Lung (tissue), 11 donors: ENCODE measurements at regions not wholly inside any gene's neighbourhood (a gene's known extent, or its start where the extent isn't known, plus 50 kb on each side); places are given as distances from the start of the nearest gene placed in this dataset.

Source experiments
- ATAC-seq: fragments of 200-7000 bp; cut with Tn5 transposase; one replicate; pipeline ENCODE4 v1.9.1; 2020; ENCODE audit warnings: moderate number of reproducible peaks; ENCODE audit not compliant: insufficient read depth, low FRiP score
- DNase-seq, 3 donors: peaks; one replicate each; pipeline ENCODE4 v3.0.0-alpha.2; 2013 to 2017
- H3K27ac ChIP-seq, 2 donors: one replicate each; pipeline ENCODE4 v1.5.1; 2013; ENCODE audit warnings: mild to moderate bottlenecking in 2 of 2, moderate library complexity in 2 of 2, control low read depth in 1 of 2, inconsistent platforms in 1 of 2, low read depth in 1 of 2, low read length in 1 of 2
- H3K27me3 ChIP-seq, 3 donors: one replicate each; pipeline ENCODE4 v1.5.1; 2013; ENCODE audit warnings: low read length in 2 of 3; ENCODE audit not compliant: control insufficient read depth in 3 of 3, insufficient read depth in 3 of 3
- H3K36me3 ChIP-seq, 4 donors: one replicate each; pipeline ENCODE4 v1.5.1; 2013; ENCODE audit warnings: low read length in 4 of 4, mild to moderate bottlenecking in 1 of 4, moderate library complexity in 1 of 4; ENCODE audit not compliant: control insufficient read depth in 4 of 4, insufficient read depth in 4 of 4
- H3K4me1 ChIP-seq, 5 donors: one replicate each; pipeline ENCODE4 v1.5.1; 2013; ENCODE audit warnings: low read length in 5 of 5, mild to moderate bottlenecking in 2 of 5, moderate library complexity in 1 of 5; ENCODE audit not compliant: control insufficient read depth in 5 of 5, insufficient read depth in 5 of 5
- H3K4me3 ChIP-seq: one replicate; pipeline ENCODE4 v1.5.1; 2013; ENCODE audit warnings: mild to moderate bottlenecking, control low read depth, moderate library complexity
- H3K9ac ChIP-seq, 2 donors: one replicate each; pipeline ENCODE4 v1.5.1; 2013; ENCODE audit warnings: low read length in 2 of 2, control low read depth in 1 of 2; ENCODE audit not compliant: insufficient read depth in 1 of 2
- H3K9me3 ChIP-seq, 4 donors: one replicate each; pipeline ENCODE4 v1.5.1; 2013; ENCODE audit warnings: low read length in 3 of 4, mild to moderate bottlenecking in 1 of 4, moderate library complexity in 1 of 4; ENCODE audit not compliant: control insufficient read depth in 4 of 4, insufficient read depth in 3 of 4
- WGBS, 2 donors: extraction: QIAGEN DNeasy Blood & Tissue Kit; methylation state at CpG; one replicate each; pipeline ENCODE4 v1.1.7; 2013; 5-methylcytosine and 5-hydroxymethylcytosine counted together
- TF ChIP-seq, protein P1 (sequence below): IDR thresholded peaks from 2 replicates; pipeline ENCODE4 v1.5.1; 2012; ENCODE audit warnings: mild to moderate bottlenecking; ENCODE audit errors: control extremely low read depth, extremely low read depth
- donor health status: control.
- donor health status: control.
- donor health status: Bipolar disorder and iron deficiency.
- donor health status: healthy.
- donor health status: DM: yes; HTN: yes; CAD: no.

DNA sequence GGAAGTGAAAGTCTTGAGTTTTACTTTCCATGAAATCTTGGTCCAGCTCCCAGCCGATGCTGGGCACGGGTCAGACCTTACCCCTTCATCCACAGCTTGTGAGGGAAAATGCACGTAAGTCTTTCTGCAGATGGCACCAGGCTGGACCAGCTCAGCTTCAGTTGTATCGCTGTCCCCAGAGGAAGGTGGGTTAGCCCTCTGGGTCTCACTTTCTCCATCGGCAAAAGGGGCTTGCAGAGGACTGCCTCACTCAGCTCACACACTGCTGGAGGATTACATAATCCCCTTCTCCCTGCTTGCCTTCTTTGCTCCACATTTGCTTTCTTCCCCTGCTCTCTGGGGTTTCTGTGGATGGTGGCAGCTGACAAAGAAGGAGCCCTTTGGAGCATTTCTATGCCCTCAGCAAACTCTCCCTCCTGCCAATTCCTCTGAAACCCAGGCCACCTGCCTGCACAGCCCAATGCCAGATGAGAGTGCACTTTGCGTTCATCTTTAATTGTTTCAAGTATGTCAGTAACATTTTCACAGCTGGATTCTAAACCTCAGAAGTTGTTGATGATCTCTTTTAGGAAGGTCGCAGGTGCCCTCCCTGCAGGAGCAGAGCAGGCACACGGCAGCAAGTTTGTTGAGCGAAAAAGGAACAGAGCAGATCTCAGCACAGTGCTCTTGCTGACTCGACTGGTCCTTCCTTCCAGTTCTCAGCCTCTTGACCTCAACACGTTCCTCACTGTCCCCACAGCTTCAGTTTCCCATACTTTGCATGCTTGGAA, 155.6 kb upstream of the GLI2 start:
- peaks cover 0 to 2% (median 0%) of the 10 kb centered on the region in 5 donors for H3K4me1 ChIP-seq
- peaks cover 8 to 32% (median 12%) of the 10 kb centered on the region in 3 donors for H3K27me3 ChIP-seq
- DNase-seq, result no peak
- 81 to 89% methylated on average over 11 of the region's 11 CpGs for WGBS, 2 donors
- H3K9me3 ChIP-seq, result peaks cover 0 to 8% (median 0%) of the 10 kb centered on the region in 4 donors
- TF ChIP-seq, protein P1, sequence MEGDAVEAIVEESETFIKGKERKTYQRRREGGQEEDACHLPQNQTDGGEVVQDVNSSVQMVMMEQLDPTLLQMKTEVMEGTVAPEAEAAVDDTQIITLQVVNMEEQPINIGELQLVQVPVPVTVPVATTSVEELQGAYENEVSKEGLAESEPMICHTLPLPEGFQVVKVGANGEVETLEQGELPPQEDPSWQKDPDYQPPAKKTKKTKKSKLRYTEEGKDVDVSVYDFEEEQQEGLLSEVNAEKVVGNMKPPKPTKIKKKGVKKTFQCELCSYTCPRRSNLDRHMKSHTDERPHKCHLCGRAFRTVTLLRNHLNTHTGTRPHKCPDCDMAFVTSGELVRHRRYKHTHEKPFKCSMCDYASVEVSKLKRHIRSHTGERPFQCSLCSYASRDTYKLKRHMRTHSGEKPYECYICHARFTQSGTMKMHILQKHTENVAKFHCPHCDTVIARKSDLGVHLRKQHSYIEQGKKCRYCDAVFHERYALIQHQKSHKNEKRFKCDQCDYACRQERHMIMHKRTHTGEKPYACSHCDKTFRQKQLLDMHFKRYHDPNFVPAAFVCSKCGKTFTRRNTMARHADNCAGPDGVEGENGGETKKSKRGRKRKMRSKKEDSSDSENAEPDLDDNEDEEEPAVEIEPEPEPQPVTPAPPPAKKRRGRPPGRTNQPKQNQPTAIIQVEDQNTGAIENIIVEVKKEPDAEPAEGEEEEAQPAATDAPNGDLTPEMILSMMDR, result no peak
- H3K36me3 ChIP-seq, result no peaks in the 10 kb centered on the region
- ATAC-seq, result no peak
- H3K4me3 ChIP-seq, result no peak overlapping the region
- H3K9ac ChIP-seq, result no peak overlapping the region
- no peak overlapping the region for H3K27ac ChIP-seq

DNA sequence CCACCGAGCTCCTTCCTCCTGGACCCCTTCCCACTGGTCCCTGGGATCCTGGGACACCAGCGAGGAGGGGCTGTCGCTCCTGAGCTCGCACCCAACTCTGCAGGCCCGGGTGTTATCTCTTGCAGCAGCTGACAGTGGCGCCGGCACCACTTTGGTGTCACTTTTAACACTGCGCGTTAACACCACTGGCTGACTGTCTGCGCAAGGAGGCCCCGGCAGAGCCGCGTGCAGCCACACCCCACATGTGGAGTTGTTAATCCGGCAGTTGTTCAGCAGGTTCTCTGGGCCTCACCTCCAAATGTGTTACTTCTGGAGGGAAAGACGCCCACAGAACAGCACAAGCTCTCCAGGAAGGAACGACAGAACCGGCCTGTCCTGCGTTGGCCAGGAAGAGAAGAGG, 155.0 kb upstream of the GLI2 start:
- no peak overlapping the region for H3K27ac ChIP-seq
- H3K4me3 ChIP-seq, result no peak overlapping the region
- peaks cover 5 to 32% (median 7%) of the 10 kb centered on the region in 3 donors for H3K27me3 ChIP-seq
- no peak overlapping the region for H3K9ac ChIP-seq
- TF ChIP-seq, protein P1, result no peak
- WGBS, 2 donors, result 51 to 55% methylated on average over 18 of the region's 18 CpGs
- H3K36me3 ChIP-seq, result no peaks in the 10 kb centered on the region
- H3K4me1 ChIP-seq, result peaks cover 0 to 2% (median 0%) of the 10 kb centered on the region in 5 donors
- no peak for DNase-seq
- peaks cover 0 to 13% (median 0%) of the 10 kb centered on the region in 4 donors for H3K9me3 ChIP-seq
- ATAC-seq, result no peak

DNA sequence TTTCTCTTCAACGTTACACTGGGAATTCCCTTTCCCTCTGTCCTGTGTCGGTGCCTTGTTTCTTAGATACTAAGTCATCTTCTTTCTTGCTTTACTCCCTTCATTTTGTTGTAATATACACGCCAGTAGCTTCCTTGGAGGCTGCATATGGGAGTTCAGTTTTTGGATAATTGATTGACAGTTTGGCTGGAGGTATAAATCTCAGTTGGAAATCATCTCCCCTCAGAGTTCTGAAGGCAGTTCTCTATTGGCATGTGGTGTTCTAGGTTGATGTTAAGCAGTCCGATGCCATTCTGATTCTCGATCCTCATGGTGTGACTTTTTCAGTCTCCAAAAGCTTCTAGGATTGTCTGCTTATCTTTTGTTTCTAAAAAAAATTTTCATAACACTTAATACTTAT, 152.5 kb upstream of the GLI2 start:
- Histone ChIP-seq H3K27me3 (peaks cover 0 to 28% (median 14%) of the 10 kb centered on the region in 3 donors), H3K4me3 (no peak overlapping the region), H3K9me3 (peaks cover 0 to 23% (median 0%) of the 10 kb centered on the region in 4 donors), H3K4me1 (peaks cover 0 to 5% (median 5%) of the 10 kb centered on the region in 5 donors), H3K9ac (no peak overlapping the region), H3K27ac (no peak overlapping the region), H3K36me3 (no peaks in the 10 kb centered on the region)
- 88 to 93% methylated on average over 5 of the region's 5 CpGs for WGBS, 2 donors
- no peak for DNase-seq
- no peak for ATAC-seq
- TF ChIP-seq, protein P1, result no peak
